22Rv1 (cell line): ENCODE measurements at regions not wholly inside any gene's neighbourhood (a gene's known extent, or its start where the extent isn't known, plus 50 kb on each side); places are given as distances from the start of the nearest gene placed in this dataset.

Source experiments
- ZFX ChIP-seq: fragments of 450-650 bp; IDR thresholded peaks from 2 replicates; pipeline ENCODE4 v1.6.1; 2017; ENCODE audit warnings: antibody characterized with exemption, borderline replicate concordance
- TF ChIP-seq, protein P1 (sequence below): fragments of 450-650 bp; IDR thresholded peaks from 2 replicates; pipeline ENCODE4 v1.5.1; 2017; ENCODE audit warnings: mild to moderate bottlenecking

DNA sequence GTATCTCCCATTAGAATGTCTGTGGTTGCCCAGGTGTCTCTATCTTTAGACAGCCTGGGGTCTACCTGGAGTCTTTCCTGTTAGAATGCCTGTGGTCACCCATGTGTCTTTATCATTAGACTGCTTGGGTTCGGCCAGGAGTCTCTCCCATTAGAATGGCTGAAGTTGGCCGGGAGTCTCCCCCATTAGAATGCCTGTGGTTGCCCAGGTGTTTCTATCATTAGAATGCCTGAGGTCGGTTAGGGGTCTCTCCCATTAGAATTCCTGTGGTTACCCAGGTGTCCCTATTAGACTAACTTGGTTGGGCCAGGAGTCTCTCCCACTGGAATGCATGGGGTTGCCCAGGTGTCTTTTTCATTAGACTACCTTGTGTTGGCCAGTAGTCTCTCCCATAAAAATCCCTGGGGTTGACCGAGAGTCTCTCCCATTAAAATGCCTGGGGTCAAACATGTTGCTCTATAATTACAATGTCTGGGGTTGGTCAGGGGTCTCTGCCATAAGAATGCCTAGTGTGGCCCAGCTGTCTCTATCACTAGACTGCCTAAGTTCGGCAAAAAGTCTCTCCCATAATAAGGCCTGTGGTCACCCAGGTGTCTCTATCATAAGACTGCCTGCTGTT lies 1448.7 kb downstream of the UQCRFS1 start:
- TF ChIP-seq, protein P1, sequence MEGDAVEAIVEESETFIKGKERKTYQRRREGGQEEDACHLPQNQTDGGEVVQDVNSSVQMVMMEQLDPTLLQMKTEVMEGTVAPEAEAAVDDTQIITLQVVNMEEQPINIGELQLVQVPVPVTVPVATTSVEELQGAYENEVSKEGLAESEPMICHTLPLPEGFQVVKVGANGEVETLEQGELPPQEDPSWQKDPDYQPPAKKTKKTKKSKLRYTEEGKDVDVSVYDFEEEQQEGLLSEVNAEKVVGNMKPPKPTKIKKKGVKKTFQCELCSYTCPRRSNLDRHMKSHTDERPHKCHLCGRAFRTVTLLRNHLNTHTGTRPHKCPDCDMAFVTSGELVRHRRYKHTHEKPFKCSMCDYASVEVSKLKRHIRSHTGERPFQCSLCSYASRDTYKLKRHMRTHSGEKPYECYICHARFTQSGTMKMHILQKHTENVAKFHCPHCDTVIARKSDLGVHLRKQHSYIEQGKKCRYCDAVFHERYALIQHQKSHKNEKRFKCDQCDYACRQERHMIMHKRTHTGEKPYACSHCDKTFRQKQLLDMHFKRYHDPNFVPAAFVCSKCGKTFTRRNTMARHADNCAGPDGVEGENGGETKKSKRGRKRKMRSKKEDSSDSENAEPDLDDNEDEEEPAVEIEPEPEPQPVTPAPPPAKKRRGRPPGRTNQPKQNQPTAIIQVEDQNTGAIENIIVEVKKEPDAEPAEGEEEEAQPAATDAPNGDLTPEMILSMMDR = no peak
- TF ChIP-seq ZFX = no peak
